HAP-1 (cell line): ENCODE measurements at regions not wholly inside any gene's neighbourhood (a gene's known extent, or its start where the extent isn't known, plus 50 kb on each side); places are given as distances from the start of the nearest gene placed in this dataset.

Experiments
- DNase-seq, 2 experiments: peaks; one replicate each; pipeline ENCODE4 v3.0.0-alpha.2; 2016 to 2020; ENCODE audit warnings: low spot score in 2 of 2
- H3K27me3 ChIP-seq: fragments of 250-450 bp; sonication (Bioruptor Pico); 2 replicates; pipeline ENCODE4 v1.5.1; 2020; ENCODE audit warnings: low read depth, mild to moderate bottlenecking, moderate library complexity
- H3K36me3 ChIP-seq: fragments of 250-450 bp; sonication (Bioruptor Pico); replicated peaks from 2 replicates; pipeline ENCODE4 v1.5.1; 2020; ENCODE audit warnings: mild to moderate bottlenecking
- H3K4me1 ChIP-seq: fragments of 250-450 bp; sonication (Bioruptor Pico); 2 replicates; pipeline ENCODE4 v1.5.1; 2020; ENCODE audit warnings: mild to moderate bottlenecking
- H3K4me3 ChIP-seq: fragments of 250-450 bp; sonication (Bioruptor Pico); 2 replicates; pipeline ENCODE4 v1.5.1; 2020; ENCODE audit warnings: mild to moderate bottlenecking, moderate library complexity
- H3K9me3 ChIP-seq: fragments of 250-450 bp; sonication (Bioruptor Pico); 2 replicates; pipeline ENCODE4 v1.5.1; 2020; ENCODE audit warnings: mild to moderate bottlenecking, moderate library complexity
- in situ Hi-C: fragments of 300-500 bp; cut with MboI; formaldehyde crosslinking; loops from 3 replicates; pipeline ENCODE4 v1.14.3; 2020; ENCODE audit warnings: low sequenced_read_pairs, inconsistent platforms, mixed read lengths

- Histone ChIP-seq H3K9me3 (no peaks in the 10 kb centered on the region), H3K27me3 (no peaks in the 10 kb centered on the region), H3K36me3 (no peaks in the 10 kb centered on the region), H3K4me1 (no peaks in the 10 kb centered on the region), H3K4me3 (no peak overlapping the region)
- DNase-seq = no peak
- in situ Hi-C loops = no loop called here
Observed at GRCh38 chr13:104002216-104002615, 936.0 kb upstream of the SLC10A2 start.

- H3K36me3 ChIP-seq = no peaks in the 10 kb centered on the region
- H3K27me3 ChIP-seq = no peaks in the 10 kb centered on the region
- no peak overlapping the region for H3K4me3 ChIP-seq
- DNase-seq = no peak
- no peaks in the 10 kb centered on the region for H3K9me3 ChIP-seq
- in situ Hi-C loops = no loop called here
- no peaks in the 10 kb centered on the region for H3K4me1 ChIP-seq
Observed at GRCh38 chr13:104001766-104002165, 935.5 kb upstream of the SLC10A2 start.

- DNase-seq = no peak
- in situ Hi-C loops = no loop called here
- H3K9me3 ChIP-seq = no peaks in the 10 kb centered on the region
Observed at GRCh38 chr13:103996733-103997132, 930.5 kb upstream of the SLC10A2 start.

GRCh38 chr13:103983948-103984347 lies 917.7 kb upstream of the SLC10A2 start:
- Histone ChIP-seq H3K36me3 (no peaks in the 10 kb centered on the region), H3K4me3 (no peak overlapping the region), H3K9me3 (no peaks in the 10 kb centered on the region), H3K27me3 (no peaks in the 10 kb centered on the region), H3K4me1 (no peaks in the 10 kb centered on the region)
- in situ Hi-C loops = no loop called here
- no peak for DNase-seq

More at GRCh38 chr13:103996733-103997132, 930.5 kb upstream of the SLC10A2 start:
- no peaks in the 10 kb centered on the region for H3K4me1 ChIP-seq
- no peak overlapping the region for H3K4me3 ChIP-seq
- H3K27me3 ChIP-seq = no peaks in the 10 kb centered on the region
- H3K36me3 ChIP-seq = no peaks in the 10 kb centered on the region

- no peak for DNase-seq
- H3K36me3 ChIP-seq = no peaks in the 10 kb centered on the region
- H3K9me3 ChIP-seq = no peaks in the 10 kb centered on the region
- no peak overlapping the region for H3K4me3 ChIP-seq
- H3K4me1 ChIP-seq = no peaks in the 10 kb centered on the region
- H3K27me3 ChIP-seq = no peaks in the 10 kb centered on the region
- in situ Hi-C loops = no loop called here
Observed at GRCh38 chr13:103976371-103976770, 910.2 kb upstream of the SLC10A2 start.

- Histone ChIP-seq H3K27me3 (no peaks in the 10 kb centered on the region), H3K9me3 (no peaks in the 10 kb centered on the region), H3K4me1 (no peaks in the 10 kb centered on the region), H3K36me3 (no peaks in the 10 kb centered on the region), H3K4me3 (no peak overlapping the region)
- no peak for DNase-seq
- in situ Hi-C loops = no loop called here
Observed at GRCh38 chr13:103973740-103974139, 907.5 kb upstream of the SLC10A2 start.

GRCh38 chr13:103969520-103970050 lies 903.4 kb upstream of the SLC10A2 start:
- H3K4me3 ChIP-seq = no peak overlapping the region
- H3K9me3 ChIP-seq = no peaks in the 10 kb centered on the region
- DNase-seq = no peak
- in situ Hi-C loops = no loop called here
- H3K27me3 ChIP-seq = no peaks in the 10 kb centered on the region
- no peaks in the 10 kb centered on the region for H3K36me3 ChIP-seq
- no peaks in the 10 kb centered on the region for H3K4me1 ChIP-seq

- Histone ChIP-seq H3K4me3 (no peak overlapping the region), H3K27me3 (no peaks in the 10 kb centered on the region), H3K36me3 (no peaks in the 10 kb centered on the region), H3K4me1 (no peaks in the 10 kb centered on the region), H3K9me3 (no peaks in the 10 kb centered on the region)
- no peak for DNase-seq
- in situ Hi-C loops = no loop called here
Observed at GRCh38 chr13:103965506-103966243, 899.5 kb upstream of the SLC10A2 start.

- in situ Hi-C loops = no loop called here
Observed at GRCh38 chr13:103961784-103962183, 895.6 kb upstream of the SLC10A2 start.

GRCh38 chr13:103961129-103961528 lies 894.9 kb upstream of the SLC10A2 start:
- H3K36me3 ChIP-seq = no peaks in the 10 kb centered on the region
- H3K4me3 ChIP-seq = no peak overlapping the region
- in situ Hi-C loops = no loop called here
- no peaks in the 10 kb centered on the region for H3K4me1 ChIP-seq
- H3K9me3 ChIP-seq = no peaks in the 10 kb centered on the region
- no peaks in the 10 kb centered on the region for H3K27me3 ChIP-seq
- no peak for DNase-seq

More at GRCh38 chr13:103961784-103962183, 895.6 kb upstream of the SLC10A2 start:
- no peaks in the 10 kb centered on the region for H3K36me3 ChIP-seq
- H3K27me3 ChIP-seq = no peaks in the 10 kb centered on the region
- no peaks in the 10 kb centered on the region for H3K9me3 ChIP-seq
- H3K4me3 ChIP-seq = no peak overlapping the region
- no peaks in the 10 kb centered on the region for H3K4me1 ChIP-seq
- no peak for DNase-seq

GRCh38 chr13:103960001-103960400 lies 893.8 kb upstream of the SLC10A2 start:
- Histone ChIP-seq H3K4me1 (no peaks in the 10 kb centered on the region), H3K4me3 (no peak overlapping the region), H3K36me3 (no peaks in the 10 kb centered on the region), H3K9me3 (no peaks in the 10 kb centered on the region), H3K27me3 (no peaks in the 10 kb centered on the region)
- DNase-seq = no peak
- in situ Hi-C loops = no loop called here

GRCh38 chr13:103958691-103959090 lies 892.5 kb upstream of the SLC10A2 start:
- H3K9me3 ChIP-seq = no peaks in the 10 kb centered on the region
- H3K27me3 ChIP-seq = no peaks in the 10 kb centered on the region
- in situ Hi-C loops = no loop called here
- H3K4me3 ChIP-seq = no peak overlapping the region
- DNase-seq = no peak
- H3K4me1 ChIP-seq = no peaks in the 10 kb centered on the region
- H3K36me3 ChIP-seq = no peaks in the 10 kb centered on the region

- Histone ChIP-seq H3K27me3 (no peaks in the 10 kb centered on the region), H3K9me3 (no peaks in the 10 kb centered on the region), H3K4me1 (no peaks in the 10 kb centered on the region), H3K36me3 (no peaks in the 10 kb centered on the region), H3K4me3 (no peak overlapping the region)
- DNase-seq = no peak
- in situ Hi-C loops = no loop called here
Observed at GRCh38 chr13:103957939-103958338, 891.7 kb upstream of the SLC10A2 start.

- Histone ChIP-seq H3K36me3 (no peaks in the 10 kb centered on the region), H3K4me1 (no peaks in the 10 kb centered on the region), H3K27me3 (no peaks in the 10 kb centered on the region), H3K9me3 (no peaks in the 10 kb centered on the region), H3K4me3 (no peak overlapping the region)
- no peak for DNase-seq
- in situ Hi-C loops = no loop called here
Observed at GRCh38 chr13:103953859-103954258, 887.6 kb upstream of the SLC10A2 start.

- Histone ChIP-seq H3K4me3 (no peak overlapping the region), H3K9me3 (no peaks in the 10 kb centered on the region), H3K4me1 (no peaks in the 10 kb centered on the region), H3K27me3 (no peaks in the 10 kb centered on the region), H3K36me3 (no peaks in the 10 kb centered on the region)
- no peak for DNase-seq
- in situ Hi-C loops = no loop called here
Observed at GRCh38 chr13:103952183-103952582, 886.0 kb upstream of the SLC10A2 start.
